HG02759 (cell line): ENCODE measurements at regions not wholly inside any gene's neighbourhood (a gene's known extent, or its start where the extent isn't known, plus 50 kb on each side); places are given as distances from the start of the nearest gene placed in this dataset.

Experiments used
- ATAC-seq: cut with Tn5 transposase; IDR thresholded peaks from one replicate; pipeline ENCODE4 v1.9.1; 2021; ENCODE audit warnings: mild to moderate bottlenecking, moderate library complexity; ENCODE audit not compliant: unreplicated experiment

DNA sequence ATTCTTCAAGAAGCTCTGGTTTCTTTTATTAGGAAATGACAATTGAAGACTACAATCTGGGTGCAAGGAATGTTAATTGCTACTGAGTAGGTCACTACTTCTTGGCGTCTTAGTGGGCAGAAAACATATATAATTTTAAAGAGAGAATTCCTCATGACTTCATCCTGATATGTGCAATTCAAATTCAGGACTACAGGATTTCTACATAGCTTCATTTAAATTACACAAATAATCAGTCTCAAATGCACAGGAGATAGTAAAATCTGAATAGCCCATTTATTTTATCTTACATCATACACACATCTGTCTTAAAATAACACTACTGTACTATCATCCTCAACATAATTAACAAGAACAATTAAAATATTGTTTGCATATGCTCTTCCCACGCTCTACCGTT is 52.5 kb upstream of the GPR149 start:
- no peak for ATAC-seq

- no peak for ATAC-seq
These were observed 50.0 kb upstream of the GPR149 start for GRCh38 chr3:154480033-154480432.
